ENCODE measurements at regions not wholly inside any gene's neighbourhood (a gene's known extent, or its start where the extent isn't known, plus 50 kb on each side); places are given as distances from the start of the nearest gene placed in this dataset.
A peak's percentile ranks its signal among the peaks of the same experiment; 100 is the strongest.

DNA sequence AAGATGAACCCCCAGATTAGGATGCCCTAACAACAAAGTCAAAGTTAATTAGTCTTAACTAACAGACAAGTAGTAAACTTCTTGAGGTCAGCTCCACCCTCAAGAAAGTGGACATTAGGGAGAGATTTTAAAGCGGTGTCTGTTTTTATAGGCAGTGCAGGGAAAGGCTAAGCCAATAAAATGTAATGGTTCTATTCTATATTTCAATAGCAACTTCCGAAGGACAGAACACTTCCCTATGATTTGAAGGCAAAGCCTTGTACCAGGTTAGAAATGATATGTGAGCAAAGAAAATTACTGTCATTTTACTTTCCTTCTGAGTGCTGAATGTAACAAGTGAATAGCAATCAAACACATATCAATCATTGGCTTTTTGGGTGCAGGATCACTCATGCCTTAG lies 455.2 kb downstream of the ISL1 start:
- Histone ChIP-seq H3K27ac (no peak overlapping the region), H3K9me3 (no peaks in the 10 kb centered on the region), H3K36me3 (no peaks in the 10 kb centered on the region), H3K4me1 (no peaks in the 10 kb centered on the region), H3K4me3 (no peak overlapping the region), H3K27me3 (no peaks in the 10 kb centered on the region)
- ATAC-seq (ENCODE audit: low FRiP score in 2 of 2) (no peak), DNase-seq (no peak)
- WGBS, 2 donors = 78 to 84% methylated on average over 2 of the region's 2 CpGs
- TF ChIP-seq EP300 (IDR thresholded peaks at IDR 0.05) (no peak), POLR2A (IDR thresholded peaks at IDR 0.05) (no peak), POLR2AphosphoS5 (IDR thresholded peaks at IDR 0.05) (no peak)
- TF ChIP-seq, protein P1, sequence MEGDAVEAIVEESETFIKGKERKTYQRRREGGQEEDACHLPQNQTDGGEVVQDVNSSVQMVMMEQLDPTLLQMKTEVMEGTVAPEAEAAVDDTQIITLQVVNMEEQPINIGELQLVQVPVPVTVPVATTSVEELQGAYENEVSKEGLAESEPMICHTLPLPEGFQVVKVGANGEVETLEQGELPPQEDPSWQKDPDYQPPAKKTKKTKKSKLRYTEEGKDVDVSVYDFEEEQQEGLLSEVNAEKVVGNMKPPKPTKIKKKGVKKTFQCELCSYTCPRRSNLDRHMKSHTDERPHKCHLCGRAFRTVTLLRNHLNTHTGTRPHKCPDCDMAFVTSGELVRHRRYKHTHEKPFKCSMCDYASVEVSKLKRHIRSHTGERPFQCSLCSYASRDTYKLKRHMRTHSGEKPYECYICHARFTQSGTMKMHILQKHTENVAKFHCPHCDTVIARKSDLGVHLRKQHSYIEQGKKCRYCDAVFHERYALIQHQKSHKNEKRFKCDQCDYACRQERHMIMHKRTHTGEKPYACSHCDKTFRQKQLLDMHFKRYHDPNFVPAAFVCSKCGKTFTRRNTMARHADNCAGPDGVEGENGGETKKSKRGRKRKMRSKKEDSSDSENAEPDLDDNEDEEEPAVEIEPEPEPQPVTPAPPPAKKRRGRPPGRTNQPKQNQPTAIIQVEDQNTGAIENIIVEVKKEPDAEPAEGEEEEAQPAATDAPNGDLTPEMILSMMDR (IDR thresholded peaks at IDR 0.05) = no peak

DNA sequence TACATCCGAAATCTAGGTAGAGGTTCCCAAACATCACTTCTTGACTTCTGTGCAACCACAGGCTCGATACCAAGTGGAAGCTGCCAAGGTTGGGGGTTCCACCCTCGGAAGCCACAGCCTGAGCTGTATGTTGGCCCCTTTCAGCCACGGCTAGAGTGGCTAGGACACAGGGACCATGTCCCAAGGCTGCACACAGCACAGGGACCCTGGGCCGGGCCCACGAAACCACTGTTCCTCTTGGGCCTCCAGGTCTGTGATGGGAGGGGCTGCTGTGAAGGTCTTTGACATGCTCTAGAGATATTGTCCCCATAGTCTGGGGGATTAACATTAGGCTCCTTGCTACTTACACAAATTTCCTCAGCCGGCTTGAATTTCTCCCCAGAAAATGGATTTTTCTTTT lies 460.6 kb downstream of the ISL1 start:
- no peak overlapping the region for H3K4me3 ChIP-seq
- 95 to 98% methylated on average over 6 to 7 of the region's 7 CpGs for WGBS, 2 donors
- H3K36me3 ChIP-seq = no peaks in the 10 kb centered on the region
- H3K27me3 ChIP-seq = no peaks in the 10 kb centered on the region
- no peak overlapping the region for H3K27ac ChIP-seq
- TF ChIP-seq POLR2AphosphoS5 (IDR thresholded peaks at IDR 0.05) = no peak
- TF ChIP-seq POLR2A (IDR thresholded peaks at IDR 0.05) = no peak
- TF ChIP-seq EP300 (IDR thresholded peaks at IDR 0.05) = no peak
- TF ChIP-seq, protein P1 (IDR thresholded peaks at IDR 0.05) = no peak
- DNase-seq (peak in 1 of 2 donors; percentile 24), ATAC-seq (ENCODE audit: low FRiP score in 2 of 2) (no peak)
- no peaks in the 10 kb centered on the region for H3K9me3 ChIP-seq
- H3K4me1 ChIP-seq = no peaks in the 10 kb centered on the region

DNA sequence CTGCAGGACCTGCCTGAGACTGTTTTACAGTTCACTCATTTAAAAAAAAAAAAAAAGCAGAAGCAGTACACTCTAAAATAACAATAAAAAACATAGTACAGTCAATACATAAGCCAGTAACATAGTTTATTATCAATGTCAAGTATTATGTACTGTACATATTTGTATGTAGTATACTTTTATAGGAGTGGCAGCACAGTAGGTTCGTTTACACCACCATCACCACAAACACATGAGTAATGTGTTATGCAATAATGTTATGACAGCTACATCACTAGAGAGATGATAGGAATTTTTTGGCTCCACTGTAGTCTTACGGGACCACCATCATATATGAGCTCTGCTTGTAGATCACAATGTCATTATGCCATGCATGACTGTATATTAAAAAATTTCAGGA lies 462.8 kb downstream of the ISL1 start:
- Histone ChIP-seq H3K27ac (no peak overlapping the region), H3K4me3 (no peak overlapping the region), H3K9me3 (no peaks in the 10 kb centered on the region), H3K27me3 (no peaks in the 10 kb centered on the region), H3K4me1 (no peaks in the 10 kb centered on the region), H3K36me3 (no peaks in the 10 kb centered on the region)
- no peak for DNase-seq
- no peak for ATAC-seq (ENCODE audit: low FRiP score in 2 of 2)
- no peak for TF ChIP-seq EP300 (IDR thresholded peaks at IDR 0.05)
- TF ChIP-seq POLR2A (IDR thresholded peaks at IDR 0.05) = no peak
- whole genome bisulfite sequencing, 2 donors = 69 to 72% methylated on average over 2 of the region's 2 CpGs

DNA sequence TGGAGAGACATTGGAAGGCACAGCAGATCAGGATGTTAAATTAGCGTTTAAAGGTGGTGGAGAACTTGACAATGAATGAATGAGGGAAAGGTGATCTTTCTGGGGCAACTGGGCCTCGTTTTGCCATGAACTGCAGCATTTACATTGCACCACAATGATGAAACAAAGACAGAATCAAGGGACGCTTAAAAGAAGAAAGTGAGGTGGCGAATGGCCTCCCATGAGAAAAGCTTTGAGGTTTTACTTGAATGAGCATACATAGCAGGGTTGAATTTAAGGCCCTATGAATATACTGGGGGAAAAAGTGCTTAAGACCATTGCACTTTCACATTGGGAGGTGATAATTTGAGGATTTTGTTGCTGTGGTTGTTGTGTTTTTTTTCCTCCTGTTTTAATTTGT lies 476.4 kb downstream of the ISL1 start:
- H3K27ac ChIP-seq = no peak overlapping the region
- H3K36me3 ChIP-seq = no peaks in the 10 kb centered on the region
- H3K4me3 ChIP-seq = no peak overlapping the region
- no peaks in the 10 kb centered on the region for H3K4me1 ChIP-seq
- H3K27me3 ChIP-seq = no peaks in the 10 kb centered on the region
- TF ChIP-seq POLR2AphosphoS5 (IDR thresholded peaks at IDR 0.05) (no peak), EP300 (IDR thresholded peaks at IDR 0.05) (no peak), POLR2A (IDR thresholded peaks at IDR 0.05) (no peak)
- TF ChIP-seq, protein P1 (IDR thresholded peaks at IDR 0.05) = no peak
- no peak for DNase-seq
- no peaks in the 10 kb centered on the region for H3K9me3 ChIP-seq
- 64 to 71% methylated on average over 4 of the region's 4 CpGs for WGBS, 2 donors
- no peak for ATAC-seq (ENCODE audit: low FRiP score in 2 of 2)

DNA sequence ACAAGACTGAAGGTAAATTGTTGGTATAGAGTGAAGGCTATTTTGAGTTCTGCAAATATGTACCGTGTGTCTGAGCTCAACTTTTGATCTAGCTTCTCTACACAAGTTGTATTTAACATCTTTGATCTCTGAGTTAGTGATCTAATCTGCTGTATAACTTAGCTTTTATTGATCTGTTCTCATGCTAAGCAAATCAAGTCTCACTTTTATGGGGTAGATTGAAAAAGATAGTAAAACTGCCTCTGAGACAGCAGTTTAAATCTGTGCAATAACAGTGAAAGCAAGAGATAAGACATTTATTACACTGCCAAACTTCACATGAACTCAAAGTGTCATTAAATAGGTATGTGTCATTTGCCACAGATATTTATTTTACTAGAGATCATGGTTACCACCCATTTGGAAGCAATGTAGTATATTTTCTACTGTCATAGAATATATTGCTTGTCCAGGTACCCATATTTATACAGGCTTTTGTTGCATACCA lies 477.3 kb downstream of the ISL1 start:
- TF ChIP-seq POLR2A (IDR thresholded peaks at IDR 0.05) (no peak), EP300 (IDR thresholded peaks at IDR 0.05) (no peak), POLR2AphosphoS5 (IDR thresholded peaks at IDR 0.05) (no peak)
- TF ChIP-seq, protein P1 (IDR thresholded peaks at IDR 0.05) = no peak
- WGBS, 2 donors = 44 to 48% methylated on average over 1 of the region's 1 CpG
- H3K36me3 ChIP-seq = no peaks in the 10 kb centered on the region
- no peaks in the 10 kb centered on the region for H3K4me1 ChIP-seq
- no peaks in the 10 kb centered on the region for H3K9me3 ChIP-seq
- ATAC-seq (ENCODE audit: low FRiP score in 2 of 2) (no peak), DNase-seq (no peak)
- H3K27me3 ChIP-seq = no peaks in the 10 kb centered on the region
- no peak overlapping the region for H3K4me3 ChIP-seq
- H3K27ac ChIP-seq = no peak overlapping the region
